Vagina (tissue), 2 donors: ENCODE measurements at regions not wholly inside any gene's neighbourhood (a gene's known extent, or its start where the extent isn't known, plus 50 kb on each side); places are given as distances from the start of the nearest gene placed in this dataset.

Experiments
- POLR2A ChIP-seq, 2 donors: fragments of 450-650 bp; IDR thresholded peaks; one replicate each; pipeline ENCODE4 v1.6.1; 2017; ENCODE audit warnings: antibody characterized with exemption in 2 of 2, mild to moderate bottlenecking in 2 of 2, moderate library complexity in 2 of 2
- POLR2AphosphoS5 ChIP-seq, 2 donors: sonication (generic); formaldehyde crosslinking; IDR thresholded peaks; one replicate each; pipeline ENCODE4 v1.9.0; 2017; ENCODE audit warnings: antibody characterized with exemption in 2 of 2, mild to moderate bottlenecking in 2 of 2, low read depth in 1 of 2; ENCODE audit not compliant: insufficient read depth in 1 of 2
- TF ChIP-seq, protein P1 (sequence below), 3 experiments: fragments of 450-650 bp in 2 of 3; fragments of 200-600 bp in 1 of 3; sonication (generic) in 1 of 3; IDR thresholded peaks; one replicate each; pipeline ENCODE4 v1.5.1; 2017 to 2019; ENCODE audit warnings: antibody characterized with exemption in 3 of 3, mild to moderate bottlenecking in 2 of 3, moderate library complexity in 2 of 3

DNA sequence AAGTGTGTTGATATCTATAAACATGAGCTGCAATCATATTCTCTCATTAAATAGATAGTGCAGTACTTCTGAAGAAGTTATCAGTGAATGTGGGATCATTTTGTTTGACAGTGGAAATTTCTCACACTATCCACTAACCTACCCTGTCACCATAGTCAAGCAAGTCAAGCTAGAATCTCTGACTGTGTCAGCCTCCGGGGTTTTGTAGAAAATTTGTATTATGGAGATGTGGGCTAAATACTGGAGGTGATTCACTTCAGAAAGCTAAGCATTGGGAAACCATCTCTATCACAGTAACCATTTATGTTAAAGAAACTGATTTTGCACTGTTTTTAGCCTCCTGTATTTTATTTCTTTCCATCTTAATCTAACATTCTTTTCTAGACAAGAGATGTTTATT, 126.6 kb upstream of the CREB1 start:
- TF ChIP-seq, protein P1, sequence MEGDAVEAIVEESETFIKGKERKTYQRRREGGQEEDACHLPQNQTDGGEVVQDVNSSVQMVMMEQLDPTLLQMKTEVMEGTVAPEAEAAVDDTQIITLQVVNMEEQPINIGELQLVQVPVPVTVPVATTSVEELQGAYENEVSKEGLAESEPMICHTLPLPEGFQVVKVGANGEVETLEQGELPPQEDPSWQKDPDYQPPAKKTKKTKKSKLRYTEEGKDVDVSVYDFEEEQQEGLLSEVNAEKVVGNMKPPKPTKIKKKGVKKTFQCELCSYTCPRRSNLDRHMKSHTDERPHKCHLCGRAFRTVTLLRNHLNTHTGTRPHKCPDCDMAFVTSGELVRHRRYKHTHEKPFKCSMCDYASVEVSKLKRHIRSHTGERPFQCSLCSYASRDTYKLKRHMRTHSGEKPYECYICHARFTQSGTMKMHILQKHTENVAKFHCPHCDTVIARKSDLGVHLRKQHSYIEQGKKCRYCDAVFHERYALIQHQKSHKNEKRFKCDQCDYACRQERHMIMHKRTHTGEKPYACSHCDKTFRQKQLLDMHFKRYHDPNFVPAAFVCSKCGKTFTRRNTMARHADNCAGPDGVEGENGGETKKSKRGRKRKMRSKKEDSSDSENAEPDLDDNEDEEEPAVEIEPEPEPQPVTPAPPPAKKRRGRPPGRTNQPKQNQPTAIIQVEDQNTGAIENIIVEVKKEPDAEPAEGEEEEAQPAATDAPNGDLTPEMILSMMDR (IDR thresholded peaks at IDR 0.05), result no peak
- no peak for TF ChIP-seq POLR2AphosphoS5 (IDR thresholded peaks at IDR 0.05; ENCODE audit: insufficient read depth in 1 of 2, low read depth in 1 of 2)
- TF ChIP-seq POLR2A (IDR thresholded peaks at IDR 0.05), result no peak
